ENCODE measurements at regions not wholly inside any gene's neighbourhood (a gene's known extent, or its start where the extent isn't known, plus 50 kb on each side); places are given as distances from the start of the nearest gene placed in this dataset.

DNA sequence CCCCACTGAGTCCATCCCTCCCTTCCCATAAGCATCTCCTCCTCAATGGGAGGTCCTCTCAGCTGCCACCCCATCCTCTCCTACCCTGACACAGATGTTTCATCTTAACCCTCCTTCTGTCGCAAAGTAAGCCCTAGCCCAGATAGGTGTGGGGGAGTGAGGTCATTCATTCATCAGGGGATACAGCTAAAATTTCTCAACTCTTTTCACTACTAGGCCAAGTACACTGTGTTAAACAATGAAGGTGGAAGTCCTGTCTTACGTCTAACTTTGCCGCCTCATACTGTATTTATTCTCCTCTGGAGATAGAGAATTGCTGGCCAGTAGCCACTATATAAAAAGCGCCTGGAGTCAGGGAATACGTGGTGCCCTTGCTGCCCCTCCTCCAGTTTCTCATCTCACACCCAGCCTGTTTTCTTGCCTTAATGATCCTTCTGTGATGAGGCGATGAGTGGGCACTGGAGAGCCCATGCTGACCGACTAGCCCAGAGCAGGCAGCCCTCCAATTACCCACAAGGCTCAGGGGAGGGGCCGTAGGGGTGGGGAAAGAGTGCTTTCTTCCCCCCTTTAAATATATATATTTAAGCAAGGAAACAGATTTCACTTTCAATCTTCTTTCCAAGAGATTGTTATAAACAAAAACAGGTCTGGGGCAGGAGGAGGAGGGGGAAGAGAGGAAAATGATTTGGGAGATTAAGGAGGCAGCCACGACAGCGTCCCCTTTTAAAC is 149.5 kb downstream of the PJA1 start:
- H3K4me1 Mint-ChIP-seq (ENCODE audit: low read depth) = no peaks in the 10 kb centered on the region
- CTCF ChIA-PET = no interaction called here
- POLR2A ChIA-PET = no interaction called here
- H3K27ac Mint-ChIP-seq = no peak overlapping the region
- H3K27me3 Mint-ChIP-seq = no peaks in the 10 kb centered on the region
- no peak for DNase-seq
- peaks cover 3% of the 10 kb centered on the region for H3K9me3 Mint-ChIP-seq
- no peaks in the 10 kb centered on the region for H3K36me3 Mint-ChIP-seq
- intact Hi-C loops (cut with micrococcal nuclease) = no loop called here
- H3K4me3 Mint-ChIP-seq = no peak overlapping the region

DNA sequence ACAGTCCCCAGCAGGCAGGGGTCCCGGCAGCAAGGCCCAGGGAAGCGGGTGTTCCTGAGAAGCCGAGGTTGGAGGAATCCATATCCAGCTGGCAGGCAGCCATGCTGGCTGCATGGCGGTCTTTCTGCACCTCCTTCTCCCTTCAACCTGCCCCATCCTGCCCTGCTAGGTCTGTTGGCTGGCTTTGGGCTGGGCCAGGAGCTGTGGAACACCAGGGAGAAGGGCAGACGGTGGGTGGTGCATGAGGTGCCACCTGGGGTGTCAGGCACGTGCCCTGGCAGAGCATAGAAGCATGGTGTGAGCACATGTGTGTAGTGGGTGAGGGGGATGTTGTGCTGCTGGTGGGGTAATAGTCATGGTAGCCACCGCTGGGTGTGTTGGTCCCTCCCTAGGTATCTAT is 150.1 kb downstream of the PJA1 start:
- ChIA-PET CTCF (no interaction called here), POLR2A (no interaction called here)
- H3K4me1 Mint-ChIP-seq (ENCODE audit: low read depth) = no peaks in the 10 kb centered on the region

DNA sequence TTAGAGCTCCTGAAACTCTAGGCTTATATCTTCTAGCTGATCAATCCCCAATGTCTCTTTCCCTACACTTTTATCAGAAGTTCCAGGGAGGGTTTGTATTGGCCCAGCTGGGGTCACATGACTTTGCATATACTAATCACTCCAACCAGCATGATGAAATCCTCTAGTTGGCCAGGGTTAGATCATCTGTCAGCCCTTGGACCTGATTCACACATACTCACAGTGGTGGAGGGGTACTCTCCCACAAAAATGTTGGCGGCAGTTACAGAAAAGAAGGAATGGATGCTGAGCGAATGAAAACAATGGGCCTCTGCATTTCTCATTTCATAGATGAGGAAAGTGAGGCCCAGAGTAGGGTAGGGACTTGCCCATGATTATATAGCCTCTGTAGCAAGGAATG is 151.1 kb downstream of the PJA1 start:
- Mint-ChIP-seq H3K36me3 (no peaks in the 10 kb centered on the region), H3K27ac (no peak overlapping the region), H3K9me3 (peaks cover 3% of the 10 kb centered on the region), H3K27me3 (no peaks in the 10 kb centered on the region), H3K4me1 (ENCODE audit: low read depth) (no peaks in the 10 kb centered on the region), H3K4me3 (no peak overlapping the region)
- POLR2A ChIA-PET = no interaction called here
- CTCF ChIA-PET = no interaction called here
- intact Hi-C loops (cut with micrococcal nuclease) = no loop called here
- no peak for DNase-seq

More for the DNA sequence above, 150.1 kb downstream of the PJA1 start:
- H3K4me3 Mint-ChIP-seq = no peak overlapping the region
- no peaks in the 10 kb centered on the region for H3K36me3 Mint-ChIP-seq
- no peak overlapping the region for H3K27ac Mint-ChIP-seq
- peaks cover 3% of the 10 kb centered on the region for H3K9me3 Mint-ChIP-seq
- intact Hi-C loops (cut with micrococcal nuclease) = no loop called here
- no peak for DNase-seq
- H3K27me3 Mint-ChIP-seq = no peaks in the 10 kb centered on the region

DNA sequence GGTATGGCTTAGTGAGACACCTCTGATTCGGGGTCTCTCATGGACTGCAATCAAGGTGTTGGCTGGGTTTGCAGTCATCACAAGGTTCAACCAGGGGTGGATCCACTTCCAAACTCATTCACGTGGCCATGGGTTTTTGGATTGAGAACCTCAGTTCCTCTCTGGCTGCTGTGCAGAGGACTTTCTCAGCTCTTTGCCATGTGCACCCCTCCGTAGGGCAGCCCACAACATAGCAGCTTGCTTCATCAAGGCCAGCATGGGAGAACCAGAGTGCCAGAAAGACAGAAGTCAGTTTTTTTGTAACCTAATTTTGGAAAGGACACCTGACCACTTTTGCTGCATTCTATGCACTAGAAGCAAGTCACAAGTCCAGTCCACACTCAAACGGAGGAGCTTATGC is 154.9 kb downstream of the PJA1 start:
- Mint-ChIP-seq H3K4me3 (no peak overlapping the region), H3K9me3 (peaks cover 3% of the 10 kb centered on the region), H3K27me3 (no peaks in the 10 kb centered on the region), H3K4me1 (ENCODE audit: low read depth) (no peaks in the 10 kb centered on the region), H3K36me3 (no peaks in the 10 kb centered on the region), H3K27ac (no peak overlapping the region)
- ChIA-PET POLR2A (no interaction called here), CTCF (no interaction called here)
- intact Hi-C loops (cut with micrococcal nuclease) = no loop called here
- DNase-seq = no peak

DNA sequence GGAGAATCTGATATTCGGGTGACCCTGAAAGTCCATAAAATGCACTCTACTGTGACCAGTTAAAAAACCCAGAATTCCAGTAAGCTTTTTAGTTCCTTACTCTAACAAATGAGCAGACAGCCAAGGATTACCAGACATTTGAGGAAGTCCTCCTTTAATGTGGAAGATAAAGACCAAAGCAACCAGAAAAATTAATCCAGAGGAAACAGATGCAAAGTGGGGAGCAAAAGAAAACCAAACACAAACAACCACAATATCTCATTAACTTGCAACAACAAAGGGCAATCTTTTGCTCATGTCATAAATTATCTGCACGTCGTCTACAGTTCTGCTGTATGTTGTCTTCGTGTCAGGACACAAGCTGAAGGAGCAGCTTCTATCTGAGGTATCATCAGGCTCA is 164.4 kb downstream of the PJA1 start:
- POLR2A ChIA-PET = no interaction called here
- Mint-ChIP-seq H3K9me3 (no peaks in the 10 kb centered on the region), H3K36me3 (no peaks in the 10 kb centered on the region), H3K4me3 (no peak overlapping the region), H3K27me3 (no peaks in the 10 kb centered on the region), H3K4me1 (ENCODE audit: low read depth) (no peaks in the 10 kb centered on the region), H3K27ac (no peak overlapping the region)
- intact Hi-C loops (cut with micrococcal nuclease) = no loop called here
- DNase-seq = no peak
- CTCF ChIA-PET = no interaction called here

DNA sequence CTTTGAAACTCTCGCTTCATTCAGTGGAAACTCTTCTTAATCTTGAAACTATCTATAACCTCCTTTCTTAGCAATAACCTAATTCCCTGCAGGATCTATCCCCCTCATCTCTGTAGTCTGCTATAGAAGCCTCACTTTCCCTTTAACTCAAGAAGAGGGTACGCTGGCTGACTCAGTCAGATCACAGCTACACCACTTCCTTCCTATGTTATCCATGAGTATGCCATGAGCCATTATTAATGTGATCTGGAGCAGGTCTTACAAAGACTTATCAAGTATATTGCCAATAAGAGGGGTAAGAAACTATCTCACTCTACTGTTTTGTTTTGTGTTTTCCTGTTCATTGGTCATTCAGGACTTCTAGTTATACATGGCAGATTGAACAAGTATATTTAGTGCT is 165.3 kb downstream of the PJA1 start:
- intact Hi-C loops (cut with micrococcal nuclease) = no loop called here
- Mint-ChIP-seq H3K27me3 (no peaks in the 10 kb centered on the region), H3K36me3 (no peaks in the 10 kb centered on the region), H3K9me3 (no peaks in the 10 kb centered on the region), H3K4me1 (ENCODE audit: low read depth) (no peaks in the 10 kb centered on the region), H3K4me3 (no peak overlapping the region), H3K27ac (no peak overlapping the region)
- CTCF ChIA-PET = no interaction called here
- DNase-seq = no peak
- POLR2A ChIA-PET = no interaction called here

DNA sequence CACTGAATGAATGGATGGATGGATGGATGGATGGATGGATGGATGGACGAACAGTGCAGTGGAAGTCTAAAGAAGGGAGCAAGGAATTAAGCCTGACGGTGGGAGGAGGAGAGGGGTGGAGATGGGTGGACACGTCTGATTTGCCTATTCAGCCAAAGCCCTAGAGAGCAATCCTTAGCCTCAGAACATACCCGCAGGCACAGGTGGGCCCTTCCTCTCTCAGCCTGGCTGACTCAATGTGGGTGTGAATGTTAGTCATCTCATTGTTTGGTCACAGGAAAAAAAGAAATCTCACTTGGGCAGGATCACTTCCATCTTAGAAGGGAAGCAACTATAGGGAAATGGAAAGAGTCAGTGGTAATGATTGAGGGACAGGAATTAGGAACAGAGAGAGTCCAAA is 165.9 kb downstream of the PJA1 start:
- H3K4me1 Mint-ChIP-seq (ENCODE audit: low read depth) = no peaks in the 10 kb centered on the region
- ChIA-PET POLR2A (no interaction called here), CTCF (no interaction called here)
- H3K4me3 Mint-ChIP-seq = no peak overlapping the region
- no peaks in the 10 kb centered on the region for H3K27me3 Mint-ChIP-seq
- H3K36me3 Mint-ChIP-seq = no peaks in the 10 kb centered on the region
- no peak for DNase-seq
- H3K27ac Mint-ChIP-seq = no peak overlapping the region
- intact Hi-C loops (cut with micrococcal nuclease) = no loop called here
- no peaks in the 10 kb centered on the region for H3K9me3 Mint-ChIP-seq

DNA sequence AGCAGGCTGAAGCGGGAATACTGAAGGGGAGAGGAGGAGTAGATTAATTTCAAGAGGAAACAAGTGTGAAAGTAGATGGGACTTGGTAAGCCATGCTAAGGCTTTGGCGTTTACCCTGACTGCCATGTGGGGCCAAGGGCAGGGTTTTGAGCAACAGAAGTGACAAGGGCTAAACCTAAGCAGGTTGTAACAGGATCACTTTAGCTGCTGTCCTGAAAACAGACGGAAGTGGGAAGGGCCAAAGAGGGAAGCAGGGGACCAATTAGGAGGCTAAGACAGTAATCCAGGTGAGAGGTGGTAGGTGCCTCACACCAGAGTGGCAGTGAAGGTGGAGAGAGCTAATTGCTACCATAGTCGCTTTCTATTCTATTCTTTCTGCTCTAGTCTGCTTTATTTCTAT is 166.5 kb downstream of the PJA1 start:
- Mint-ChIP-seq H3K4me3 (no peak overlapping the region), H3K36me3 (no peaks in the 10 kb centered on the region), H3K27ac (no peak overlapping the region), H3K4me1 (ENCODE audit: low read depth) (no peaks in the 10 kb centered on the region), H3K27me3 (no peaks in the 10 kb centered on the region), H3K9me3 (no peaks in the 10 kb centered on the region)
- ChIA-PET POLR2A (no interaction called here), CTCF (no interaction called here)
- DNase-seq = no peak
- intact Hi-C loops (cut with micrococcal nuclease) = no loop called here

DNA sequence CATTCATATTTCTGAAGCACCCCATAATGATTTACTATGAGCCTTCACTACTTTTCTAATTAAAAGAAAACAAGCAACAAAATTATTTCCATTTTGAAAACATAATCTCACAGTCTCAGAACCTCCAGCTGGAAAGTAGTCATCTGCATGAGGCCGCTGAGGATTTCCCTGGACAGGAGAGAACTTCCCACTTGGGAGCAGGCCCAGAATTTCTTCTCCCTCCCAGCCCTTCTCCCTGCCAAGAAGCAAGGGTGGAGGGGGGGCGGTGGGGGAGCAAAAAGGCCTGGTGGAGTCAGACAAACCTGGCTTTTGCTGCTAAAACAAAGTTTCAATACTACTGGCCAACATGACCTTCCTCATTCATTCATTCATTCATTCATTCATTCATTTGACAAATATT is 167.3 kb downstream of the PJA1 start:
- Mint-ChIP-seq H3K9me3 (no peaks in the 10 kb centered on the region), H3K36me3 (no peaks in the 10 kb centered on the region), H3K27ac (no peak overlapping the region), H3K27me3 (no peaks in the 10 kb centered on the region), H3K4me1 (ENCODE audit: low read depth) (no peaks in the 10 kb centered on the region), H3K4me3 (no peak overlapping the region)
- POLR2A ChIA-PET = no interaction called here
- intact Hi-C loops (cut with micrococcal nuclease) = no loop called here
- no peak for DNase-seq
- CTCF ChIA-PET = no interaction called here

DNA sequence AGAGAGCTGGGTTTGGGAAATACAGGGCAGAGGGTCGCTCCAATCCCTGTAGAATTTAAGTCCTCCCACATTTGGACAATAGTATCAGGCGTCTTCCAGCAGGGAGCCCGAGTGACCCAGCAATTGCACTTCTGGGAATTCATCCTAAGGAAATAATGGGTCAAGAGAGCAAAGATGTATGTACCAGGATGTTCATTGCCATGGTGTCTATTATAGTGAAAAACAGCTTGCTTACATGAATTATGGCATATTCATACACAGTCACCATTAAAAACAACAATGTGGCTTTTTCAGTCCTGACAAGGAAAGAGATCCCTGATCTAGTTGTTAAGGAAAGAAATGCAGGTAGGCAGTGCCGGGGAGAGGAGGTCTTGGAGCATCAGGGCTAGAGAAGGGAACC is 167.7 kb downstream of the PJA1 start:
- Mint-ChIP-seq H3K27ac (no peak overlapping the region), H3K36me3 (no peaks in the 10 kb centered on the region), H3K9me3 (no peaks in the 10 kb centered on the region), H3K27me3 (no peaks in the 10 kb centered on the region), H3K4me3 (no peak overlapping the region), H3K4me1 (ENCODE audit: low read depth) (no peaks in the 10 kb centered on the region)
- intact Hi-C loops (cut with micrococcal nuclease) = no loop called here
- ChIA-PET POLR2A (no interaction called here), CTCF (no interaction called here)
- DNase-seq = no peak

DNA sequence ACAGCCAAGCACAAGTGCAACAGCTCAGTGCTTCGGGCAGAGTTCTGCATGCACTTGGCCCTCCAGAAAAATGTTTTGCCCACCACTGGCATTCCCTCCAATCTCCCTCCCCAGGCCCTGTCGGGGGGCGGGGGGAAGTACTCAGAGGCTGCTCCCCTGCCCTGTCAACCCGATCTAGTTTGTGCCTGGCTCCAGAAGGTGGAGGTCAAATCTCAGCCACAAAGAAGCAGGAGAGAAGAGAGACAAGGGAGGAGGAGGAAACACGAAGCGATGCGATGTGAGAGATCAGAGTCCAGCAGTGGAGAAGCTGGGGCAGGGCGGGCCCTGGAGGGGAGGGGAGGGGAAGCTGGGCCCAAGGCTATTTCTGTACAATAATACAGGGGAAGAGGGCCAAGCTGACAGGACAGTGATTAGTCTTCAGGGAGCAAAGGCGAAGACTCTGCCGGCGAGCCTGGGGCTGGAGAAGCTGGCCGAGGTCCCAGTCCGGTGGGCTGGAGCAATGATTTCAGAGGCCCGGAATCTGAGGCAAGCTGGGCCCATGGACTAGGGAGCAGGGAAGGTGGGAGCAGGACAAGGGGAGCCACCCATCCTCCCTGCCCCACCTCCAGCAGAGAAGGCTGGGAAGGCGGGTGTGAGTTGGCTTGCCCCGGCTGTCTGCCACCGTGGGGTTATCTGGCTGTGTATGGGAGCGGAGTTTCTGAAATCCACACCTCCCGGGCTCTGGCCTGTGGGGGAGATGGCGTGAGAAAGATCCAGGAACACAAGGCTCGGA is 167.1 kb downstream of the EFNB1 start:
- no peak for DNase-seq

DNA sequence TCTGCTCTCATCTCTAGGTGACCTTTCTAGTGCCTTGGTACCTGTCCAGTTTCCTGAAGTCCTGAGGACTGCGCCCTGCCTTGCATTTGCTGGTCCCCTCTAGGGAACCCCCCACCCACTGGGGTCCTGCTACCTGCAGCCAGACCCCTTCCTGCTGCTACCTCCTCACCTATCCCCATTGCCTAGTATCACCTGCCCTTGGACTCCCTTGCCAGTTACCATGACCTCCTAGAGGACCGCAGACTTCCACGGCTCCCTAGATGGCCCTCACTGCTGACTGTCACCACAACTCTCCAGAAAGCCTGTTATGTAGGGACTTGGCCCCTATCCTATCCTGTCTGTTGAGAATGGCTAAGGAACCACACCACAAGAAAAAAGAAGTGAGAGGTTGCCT is 166.6 kb downstream of the EFNB1 start:
- Mint-ChIP-seq H3K4me1 (ENCODE audit: low read depth) (no peaks in the 10 kb centered on the region), H3K9me3 (no peaks in the 10 kb centered on the region), H3K36me3 (no peaks in the 10 kb centered on the region), H3K4me3 (no peak overlapping the region), H3K27me3 (no peaks in the 10 kb centered on the region), H3K27ac (no peak overlapping the region)
- ChIA-PET CTCF (no interaction called here), POLR2A (no interaction called here)
- intact Hi-C loops (cut with micrococcal nuclease) = no loop called here
- DNase-seq = no peak

More for the DNA sequence above, 167.1 kb downstream of the EFNB1 start:
- intact Hi-C loops (cut with micrococcal nuclease) = no loop called here
- Mint-ChIP-seq H3K27ac (no peak overlapping the region), H3K27me3 (no peaks in the 10 kb centered on the region), H3K9me3 (no peaks in the 10 kb centered on the region), H3K36me3 (no peaks in the 10 kb centered on the region), H3K4me1 (ENCODE audit: low read depth) (no peaks in the 10 kb centered on the region), H3K4me3 (no peak overlapping the region)
- ChIA-PET POLR2A (no interaction called here), CTCF (no interaction called here)

DNA sequence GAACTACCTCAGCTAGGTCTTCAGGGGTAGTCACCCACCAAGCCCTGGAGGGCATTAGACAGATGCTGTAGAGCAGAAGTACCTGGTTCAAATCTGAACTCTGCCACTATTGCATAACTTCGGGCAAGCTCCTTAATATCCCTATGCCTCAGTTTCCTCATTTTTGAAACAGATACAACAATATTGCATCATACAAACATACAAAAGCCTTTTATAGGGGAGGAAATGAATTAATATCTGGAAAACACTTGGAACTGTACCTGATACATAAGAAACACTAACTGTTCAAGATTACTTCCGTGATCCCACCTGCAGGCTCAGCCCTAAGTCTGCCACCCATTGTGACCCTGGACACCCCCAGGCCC is 166.1 kb downstream of the EFNB1 start:
- Mint-ChIP-seq H3K4me1 (ENCODE audit: low read depth) (no peaks in the 10 kb centered on the region), H3K27ac (no peak overlapping the region), H3K9me3 (no peaks in the 10 kb centered on the region), H3K27me3 (no peaks in the 10 kb centered on the region), H3K4me3 (no peak overlapping the region), H3K36me3 (no peaks in the 10 kb centered on the region)
- no peak for DNase-seq
- ChIA-PET CTCF (no interaction called here), POLR2A (no interaction called here)
- intact Hi-C loops (cut with micrococcal nuclease) = no loop called here
